ENCODE measurements at regions not wholly inside any gene's neighbourhood (a gene's known extent, or its start where the extent isn't known, plus 50 kb on each side); places are given as distances from the start of the nearest gene placed in this dataset.

- no peak for ATAC-seq
These were observed 95.2 kb upstream of the NCK2 start for GRCh38 chr2:105649534-105649933.

GRCh38 chr2:105647731-105648130, 97.0 kb upstream of the NCK2 start:
- ATAC-seq = no peak

- no peak for ATAC-seq
These were observed 98.0 kb upstream of the NCK2 start for GRCh38 chr2:105646774-105647076.

GRCh38 chr2:105645938-105646773, 98.6 kb upstream of the NCK2 start:
- no peak for ATAC-seq

- no peak for ATAC-seq
These were observed 99.4 kb upstream of the NCK2 start for GRCh38 chr2:105645031-105645937.

- no peak for ATAC-seq
These were observed 100.3 kb upstream of the NCK2 start for GRCh38 chr2:105644174-105644980.

- ATAC-seq = no peak
These were observed 101.1 kb upstream of the NCK2 start for GRCh38 chr2:105643405-105644173.

GRCh38 chr2:105641389-105641811, 103.3 kb upstream of the NCK2 start:
- no peak for ATAC-seq

GRCh38 chr2:105640246-105640645, 104.5 kb upstream of the NCK2 start:
- no peak for ATAC-seq

GRCh38 chr2:105636109-105636740, 108.5 kb upstream of the NCK2 start:
- no peak for ATAC-seq

- ATAC-seq = no peak
These were observed 109.1 kb upstream of the NCK2 start for GRCh38 chr2:105635564-105635963.

- ATAC-seq = no peak
These were observed 110.5 kb upstream of the NCK2 start for GRCh38 chr2:105634198-105634597.

- no peak for ATAC-seq
These were observed 112.8 kb upstream of the NCK2 start for GRCh38 chr2:105631922-105632321.

GRCh38 chr2:105631011-105631410, 113.7 kb upstream of the NCK2 start:
- ATAC-seq = no peak

- ATAC-seq = no peak
These were observed 115.1 kb upstream of the NCK2 start for GRCh38 chr2:105629634-105630033.

- no peak for ATAC-seq
These were observed 117.2 kb upstream of the NCK2 start for GRCh38 chr2:105627534-105627933.

- no peak for ATAC-seq
These were observed 117.8 kb upstream of the NCK2 start for GRCh38 chr2:105626966-105627340.

- no peak for ATAC-seq
These were observed 118.3 kb upstream of the NCK2 start for GRCh38 chr2:105626212-105626965.

GRCh38 chr2:105625632-105626031, 119.1 kb upstream of the NCK2 start:
- ATAC-seq = no peak

- no peak for ATAC-seq
These were observed 123.7 kb upstream of the NCK2 start for GRCh38 chr2:105621038-105621437.

- no peak for ATAC-seq
These were observed 126.4 kb upstream of the NCK2 start for GRCh38 chr2:105618351-105618659.
